GM18507 (cell line): ENCODE measurements at regions not wholly inside any gene's neighbourhood (a gene's known extent, or its start where the extent isn't known, plus 50 kb on each side); places are given as distances from the start of the nearest gene placed in this dataset.
A peak's percentile ranks its signal among the peaks of the same experiment; 100 is the strongest.
"Not testable (repeated sequence)": the region's sequence is repeated elsewhere in the genome, so short reads cannot be mapped to it uniquely, and the experiment has no call there.

Source experiments
- DNase-seq: peaks from one replicate; pipeline ENCODE4 v3.0.0; 2011; ENCODE audit warnings: low read depth; ENCODE audit not compliant: insufficient read length; ENCODE audit errors: extremely low spot score
- FAIRE-seq: peaks from 2 replicates; lab custom pipeline; 2011; peaks lifted over from hg19 to GRCh38; lab: Jason Lieb, UNC

DNA sequence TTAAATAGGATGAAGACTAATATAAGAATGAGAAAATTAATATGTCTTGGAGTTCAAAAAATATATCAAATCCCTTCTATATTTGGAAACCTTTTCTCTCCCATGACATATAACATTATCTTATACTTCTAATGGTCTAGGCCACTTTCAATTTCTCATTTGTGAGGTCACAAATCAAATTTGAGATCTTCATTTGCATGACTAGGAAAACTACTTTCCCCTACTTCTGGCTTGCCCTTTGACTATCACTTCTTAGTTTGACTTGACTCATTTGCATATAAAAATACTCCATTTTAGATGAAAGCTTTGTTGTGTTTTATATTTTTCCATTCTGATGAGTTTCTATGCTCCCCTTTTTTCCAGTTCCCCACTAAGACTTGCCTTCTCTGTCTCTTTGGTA lies 598.6 kb upstream of the TBL1XR1 start:
- FAIRE-seq, result no peak
- DNase-seq, result no peak

DNA sequence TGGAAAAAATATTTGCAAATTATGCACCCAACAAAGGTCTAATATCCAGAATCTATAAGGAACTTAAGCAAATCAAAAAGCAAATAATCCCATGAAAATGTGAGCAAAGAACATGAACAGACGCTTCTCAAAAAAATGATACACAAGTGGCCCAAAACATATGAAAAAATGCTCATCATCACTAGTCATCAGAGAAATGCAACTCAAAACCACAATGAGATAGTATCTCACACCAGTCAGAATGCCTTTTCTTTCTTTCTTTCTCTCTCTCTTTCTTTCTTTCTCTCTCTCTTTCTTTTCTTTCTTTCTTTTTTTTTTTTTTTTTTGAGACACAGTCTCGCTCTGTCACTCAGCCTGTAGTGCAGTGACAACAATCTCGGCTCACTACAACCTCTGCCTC lies 602.9 kb upstream of the TBL1XR1 start:
- FAIRE-seq, DNase-seq: not testable (repeated sequence)

DNA sequence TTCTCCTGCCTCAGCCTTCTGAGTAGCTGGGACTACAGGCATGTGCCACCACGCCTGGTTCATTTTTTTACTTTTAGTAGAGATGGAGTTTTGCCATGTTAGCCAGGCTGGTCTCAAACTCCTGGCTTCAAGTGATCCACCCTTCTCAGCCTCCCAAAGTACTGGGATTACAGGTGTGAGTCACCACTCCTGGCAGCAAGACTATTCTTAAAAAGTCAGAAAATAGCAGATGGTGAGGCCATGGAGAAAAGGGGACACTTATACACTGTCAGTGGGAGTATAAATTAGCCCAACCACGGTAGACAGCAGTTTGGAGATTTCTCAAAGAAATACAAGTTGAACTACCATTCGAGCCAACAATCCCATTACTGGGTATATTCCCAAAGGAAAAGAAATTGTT lies 603.3 kb upstream of the TBL1XR1 start:
- DNase-seq, result no peak
- FAIRE-seq, result no peak

DNA sequence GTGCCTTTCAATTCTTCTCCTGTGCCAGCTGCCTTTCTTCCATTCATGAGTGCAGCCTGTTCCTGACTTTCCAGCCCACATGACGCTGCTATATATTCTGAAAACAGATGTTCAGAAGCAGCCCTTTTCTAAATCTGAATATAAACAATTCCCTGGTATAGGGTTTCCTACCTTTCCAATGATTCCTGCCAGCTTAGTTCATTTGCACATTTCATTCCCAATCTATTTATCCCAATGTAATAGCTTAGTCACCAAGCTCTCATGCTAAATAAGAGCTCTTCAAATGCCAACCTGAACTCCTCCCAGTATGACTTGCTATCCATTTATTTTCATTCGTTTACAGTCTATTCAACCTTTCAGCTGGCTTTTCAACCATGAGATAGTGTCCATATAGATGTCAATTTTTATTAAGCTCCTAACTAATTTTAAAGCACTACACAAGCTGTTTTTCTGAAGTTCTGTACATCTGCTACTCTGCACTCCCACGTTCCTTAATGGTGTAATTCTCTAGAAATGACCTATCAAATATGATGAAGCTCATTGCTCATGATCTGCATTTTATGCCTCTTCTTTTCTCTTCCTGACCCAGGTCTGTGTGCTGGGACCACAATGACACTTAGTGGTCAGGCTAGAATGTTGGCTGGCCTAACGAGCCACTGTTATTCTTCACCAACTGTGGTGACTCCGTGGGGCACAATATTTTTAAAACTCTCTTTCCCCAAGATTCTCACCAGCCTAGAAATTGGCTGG lies 605.0 kb upstream of the TBL1XR1 start:
- DNase-seq (no peak), FAIRE-seq (no peak)

DNA sequence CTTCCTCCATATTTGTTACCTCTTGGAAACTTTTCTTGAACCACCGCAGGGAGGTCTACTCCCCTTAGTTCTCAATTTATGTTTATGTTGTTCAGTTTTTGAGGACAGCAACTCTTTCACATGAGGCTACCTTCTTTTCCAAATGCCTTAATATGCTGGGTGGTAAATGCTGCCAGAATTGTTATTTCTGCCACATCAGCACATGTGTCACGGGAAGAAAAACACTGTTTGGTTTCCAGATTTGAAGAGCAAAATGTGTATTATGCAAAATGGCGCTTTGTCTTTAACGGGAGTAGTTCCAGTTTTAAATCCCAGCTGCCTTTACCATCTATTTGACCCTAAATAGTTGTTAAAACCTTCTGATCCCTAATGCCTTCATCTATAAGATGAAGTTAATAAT lies 606.2 kb upstream of the TBL1XR1 start:
- FAIRE-seq (no peak), DNase-seq (no peak)

DNA sequence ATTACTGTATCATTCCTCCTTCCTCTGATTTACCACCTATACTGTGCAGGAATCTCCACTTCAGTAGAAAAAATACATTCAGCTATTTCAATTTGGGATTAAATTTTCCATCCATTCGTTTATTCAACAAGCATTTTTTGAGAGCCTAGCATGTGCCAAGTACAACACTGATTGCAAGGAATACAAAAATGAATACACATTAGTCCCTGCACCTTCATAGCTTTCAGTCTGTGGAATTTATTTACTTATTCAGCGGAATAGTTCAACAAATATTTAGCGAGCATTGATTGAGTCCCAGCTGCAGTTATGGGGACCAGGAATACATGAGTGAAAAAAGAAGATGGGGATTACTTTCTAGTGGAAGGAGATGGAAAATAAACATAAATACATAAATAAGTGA lies 606.8 kb upstream of the TBL1XR1 start:
- DNase-seq, result no peak
- FAIRE-seq, result no peak

DNA sequence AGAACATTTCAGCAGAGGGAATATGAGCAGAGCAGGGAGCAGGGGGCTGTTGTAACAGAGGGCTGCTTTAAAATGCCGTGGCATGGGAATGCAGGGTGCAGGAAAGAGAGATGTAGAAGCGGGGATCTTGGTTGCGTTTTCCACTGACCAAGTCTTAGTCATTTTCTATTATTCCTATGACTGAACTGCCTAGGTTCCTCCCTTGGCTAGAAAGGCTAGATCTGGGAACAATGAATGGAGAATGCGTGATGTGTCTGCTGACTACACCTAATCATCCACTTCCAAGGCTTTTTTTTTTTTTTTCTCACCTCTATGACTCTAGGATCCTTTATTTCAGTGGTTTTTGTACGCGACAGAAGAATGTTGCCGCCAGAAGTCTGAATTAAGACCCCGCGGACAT lies 607.4 kb upstream of the TBL1XR1 start:
- DNase-seq (no peak), FAIRE-seq (no peak)

DNA sequence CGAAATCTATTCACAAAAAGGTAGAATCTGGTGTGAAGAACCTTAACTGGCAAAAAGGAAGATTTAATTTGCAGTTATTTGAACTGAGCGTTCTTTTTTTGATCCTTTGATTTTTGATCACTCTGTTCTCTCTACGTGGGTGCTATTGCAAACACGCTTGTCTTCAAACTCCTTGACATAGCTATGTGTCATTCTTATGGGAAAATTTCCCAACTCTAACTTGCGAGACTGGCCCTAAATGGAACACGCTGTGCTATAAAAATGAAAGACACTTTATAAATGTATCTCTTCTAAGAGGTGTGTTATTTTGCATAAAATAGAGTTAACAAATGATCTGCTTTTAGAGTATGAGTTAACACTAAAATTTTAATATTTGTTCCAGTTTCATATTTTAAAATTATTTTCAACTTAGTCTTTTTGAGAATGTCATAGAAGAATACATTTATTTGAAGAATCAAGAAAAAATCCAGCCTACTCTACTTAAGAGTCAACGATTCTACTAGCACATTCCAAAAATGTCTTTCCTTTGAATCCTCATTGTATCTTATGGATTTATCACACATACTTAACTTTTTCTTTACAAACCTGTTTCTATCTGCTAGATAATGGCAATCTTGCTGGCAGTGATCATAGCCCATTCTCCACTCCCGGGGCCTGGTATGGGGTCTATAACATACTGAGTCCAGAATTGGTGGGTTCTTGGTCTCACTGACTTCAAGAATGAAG lies 610.0 kb upstream of the TBL1XR1 start:
- FAIRE-seq (no peak), DNase-seq (no peak)

DNA sequence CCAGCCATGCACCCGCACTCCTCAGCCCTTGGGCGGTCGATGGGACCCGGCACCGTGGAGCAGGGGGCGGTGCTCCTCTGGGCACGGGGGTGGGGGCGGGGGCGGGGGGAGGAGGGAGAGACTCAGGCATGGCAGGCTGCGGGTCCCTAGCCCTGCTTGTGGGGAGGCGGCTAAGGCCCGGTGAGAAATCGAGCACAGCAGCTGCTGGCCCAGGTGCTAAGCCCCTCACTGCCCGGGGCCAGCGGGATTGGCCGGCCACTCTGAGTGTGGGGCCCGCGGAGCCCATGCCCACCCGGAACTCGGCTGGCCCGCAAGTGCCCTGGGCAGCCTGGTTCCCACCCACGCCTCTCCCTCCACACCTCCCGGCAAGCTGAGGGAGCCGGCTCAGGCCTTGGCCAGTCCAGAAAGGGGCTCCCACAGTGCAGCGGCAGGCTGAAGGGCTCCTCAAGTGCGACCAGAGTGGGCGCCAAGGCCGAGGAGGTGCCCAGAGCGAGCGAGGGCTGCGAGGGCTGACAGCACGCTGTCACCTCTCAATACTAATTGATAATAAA lies 611.7 kb upstream of the TBL1XR1 start:
- not testable (repeated sequence) for FAIRE-seq, DNase-seq

DNA sequence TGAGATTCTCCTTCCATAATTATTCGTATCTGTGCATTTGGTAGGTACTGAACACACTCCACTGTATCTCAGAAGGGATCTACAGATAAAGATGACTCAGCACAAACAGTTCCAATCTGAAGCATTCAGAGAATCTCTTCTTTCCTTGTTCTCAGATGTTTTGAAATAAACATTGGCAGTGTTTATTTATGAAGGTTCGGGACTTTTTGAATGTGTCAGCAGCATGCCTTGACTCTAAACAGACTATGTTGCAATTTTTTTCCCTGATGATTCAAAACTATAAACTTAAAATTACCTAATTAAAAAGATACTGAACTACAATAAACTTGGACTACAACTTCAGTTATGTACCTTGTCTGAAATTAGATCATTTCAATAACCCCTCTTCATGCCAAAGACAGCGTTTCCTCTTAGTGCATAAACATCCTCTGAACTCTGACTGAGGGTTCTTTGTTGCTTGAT lies 612.9 kb upstream of the TBL1XR1 start:
- DNase-seq (no peak), FAIRE-seq (no peak)

DNA sequence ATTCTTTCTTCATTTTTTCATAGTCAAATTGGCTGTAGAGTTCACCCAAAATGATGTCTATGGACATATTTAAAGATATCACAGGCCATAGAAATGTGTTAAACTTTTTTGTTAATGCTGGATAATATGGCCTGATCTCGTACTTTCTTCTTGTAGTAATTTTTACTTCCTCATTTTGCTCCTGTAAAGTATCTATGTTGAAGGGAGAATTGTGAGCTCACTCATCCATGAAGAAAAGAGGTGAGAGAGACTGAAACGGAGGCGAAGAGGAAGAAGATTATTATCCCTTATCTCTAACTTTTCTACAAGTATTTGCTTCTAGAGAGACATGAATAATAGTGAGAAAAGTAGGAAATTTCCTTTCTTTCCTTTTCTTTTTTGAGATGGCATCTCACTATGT lies 613.8 kb upstream of the TBL1XR1 start:
- FAIRE-seq (peak; percentile 39), DNase-seq (no peak)

DNA sequence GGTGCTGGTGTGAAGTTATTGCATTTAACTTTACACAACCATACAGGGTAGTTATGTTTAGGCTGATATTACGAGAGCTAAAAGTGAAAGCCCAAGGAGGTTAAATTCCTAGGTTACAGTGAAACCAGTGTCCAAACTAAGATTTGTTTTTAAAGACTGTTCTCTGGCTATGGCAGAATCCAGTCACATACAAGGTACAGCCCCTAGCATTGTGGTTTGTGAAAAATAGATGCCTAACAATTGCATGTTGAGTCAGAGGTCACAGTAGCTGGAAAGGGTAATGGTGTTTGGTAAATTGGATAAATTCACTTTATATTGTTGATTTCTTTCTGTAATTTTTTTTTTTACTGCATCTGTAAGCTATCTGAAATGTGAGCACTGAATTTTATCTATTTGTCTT lies 614.6 kb upstream of the TBL1XR1 start:
- FAIRE-seq (no peak), DNase-seq (no peak)

DNA sequence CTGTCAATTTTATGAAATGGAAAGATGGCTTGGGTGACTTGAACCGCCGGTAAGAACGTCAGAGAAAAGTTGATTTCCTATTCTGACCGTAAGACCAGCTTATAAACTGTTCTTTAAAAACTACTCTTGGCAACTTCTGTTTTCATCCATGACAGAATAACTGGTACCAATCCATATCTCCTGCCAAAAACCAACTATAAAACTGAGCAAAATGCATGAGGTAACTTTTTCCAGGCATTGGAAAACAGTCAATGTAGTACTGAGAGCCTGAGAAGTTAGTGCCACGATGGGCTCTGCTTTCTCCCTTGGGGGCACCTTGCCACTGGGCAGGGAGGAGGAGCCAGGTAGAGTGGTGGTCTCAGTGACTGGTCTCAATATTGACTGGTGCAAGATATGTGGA lies 615.2 kb upstream of the TBL1XR1 start:
- FAIRE-seq, result no peak
- DNase-seq, result no peak

DNA sequence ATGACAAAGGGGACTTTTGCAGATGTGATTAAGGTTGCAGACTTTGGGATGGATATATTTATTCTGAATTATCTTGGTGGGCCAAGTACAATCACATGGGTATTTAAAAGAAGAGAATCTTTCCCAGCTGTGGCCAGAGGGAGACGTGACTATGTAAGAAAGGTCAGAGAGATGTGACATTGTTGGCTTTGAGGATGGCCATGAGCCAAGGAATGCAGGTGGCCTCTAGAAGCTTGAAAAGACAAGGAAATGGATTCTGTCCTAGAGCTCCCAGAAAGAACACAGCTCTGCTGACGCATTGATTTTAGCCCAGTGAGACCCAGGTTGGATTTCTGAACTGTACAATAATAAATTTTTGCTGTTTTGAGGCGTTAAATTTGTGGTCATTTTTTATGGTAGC lies 616.0 kb upstream of the TBL1XR1 start:
- no peak for DNase-seq
- FAIRE-seq, result no peak

DNA sequence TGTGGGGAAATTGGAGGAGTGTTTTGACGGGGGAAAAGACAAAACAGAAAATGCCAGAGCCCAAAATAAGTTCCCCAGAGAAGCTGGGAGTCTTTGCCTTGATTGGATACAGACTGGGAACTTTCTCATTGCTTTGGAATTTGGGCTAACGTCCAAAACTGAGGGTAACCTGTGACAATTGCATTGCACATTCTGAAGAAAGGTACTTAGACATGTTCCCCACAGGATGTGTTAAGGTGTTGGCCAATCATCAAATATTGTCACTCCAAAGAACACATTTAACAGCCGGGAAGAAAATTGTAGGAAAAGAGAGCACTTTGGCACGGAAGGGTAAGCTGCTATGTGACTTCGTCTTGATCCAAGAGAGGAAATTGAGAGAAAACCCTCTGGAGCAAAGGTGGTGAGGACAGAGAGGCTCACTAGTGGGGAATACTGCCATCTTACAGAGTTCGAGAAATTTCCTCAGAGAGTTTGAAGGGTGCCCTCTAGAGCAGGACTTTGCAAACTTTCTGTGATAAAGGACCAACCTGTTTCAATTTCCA lies 619.5 kb upstream of the TBL1XR1 start:
- DNase-seq, result no peak
- no peak for FAIRE-seq

DNA sequence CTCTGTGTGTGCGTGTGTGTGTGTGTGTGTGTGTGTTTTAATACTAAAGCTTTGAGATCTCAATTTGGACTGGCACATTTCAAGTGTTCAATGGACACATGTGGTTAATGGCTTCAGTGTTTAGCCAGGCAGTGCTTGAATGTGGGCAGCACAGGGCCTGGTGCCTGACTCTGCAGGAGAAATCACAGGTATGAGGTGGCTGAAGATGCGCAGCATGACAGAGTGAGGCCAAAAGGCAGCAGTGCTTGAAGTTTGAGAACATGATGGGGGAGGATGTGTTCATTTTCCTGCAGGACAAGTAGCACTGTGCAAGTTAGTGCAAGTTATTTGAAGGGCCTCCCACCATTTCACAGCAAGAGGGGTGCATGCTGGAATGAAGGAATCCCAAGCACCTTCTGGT lies 620.5 kb upstream of the TBL1XR1 start:
- no peak for DNase-seq
- no peak for FAIRE-seq

DNA sequence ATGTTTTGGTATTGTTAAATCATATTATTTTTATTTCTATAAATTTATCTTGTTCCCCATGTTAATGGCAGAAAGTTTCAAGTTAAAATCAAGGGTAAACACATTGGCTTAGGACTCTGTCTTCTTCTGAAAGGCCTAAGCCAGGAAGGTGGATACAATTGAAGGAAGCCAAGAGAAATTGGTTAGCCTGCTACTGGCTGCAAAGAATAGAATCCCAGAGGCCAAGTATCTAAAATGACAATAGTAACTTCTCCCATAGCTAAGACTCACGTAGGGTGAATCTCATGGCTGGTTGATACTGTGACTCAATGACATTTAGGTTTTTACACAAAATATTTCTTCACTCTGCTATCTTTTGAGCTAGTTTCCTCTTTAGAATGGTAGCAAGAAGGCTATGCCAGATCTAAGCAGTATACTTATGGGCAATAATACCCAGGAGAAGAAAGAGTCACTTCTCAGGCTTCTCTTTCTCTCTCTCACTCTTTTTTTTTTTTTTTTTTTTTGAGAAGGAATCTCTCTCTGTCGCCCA lies 621.5 kb upstream of the TBL1XR1 start:
- DNase-seq, result no peak
- no peak for FAIRE-seq

DNA sequence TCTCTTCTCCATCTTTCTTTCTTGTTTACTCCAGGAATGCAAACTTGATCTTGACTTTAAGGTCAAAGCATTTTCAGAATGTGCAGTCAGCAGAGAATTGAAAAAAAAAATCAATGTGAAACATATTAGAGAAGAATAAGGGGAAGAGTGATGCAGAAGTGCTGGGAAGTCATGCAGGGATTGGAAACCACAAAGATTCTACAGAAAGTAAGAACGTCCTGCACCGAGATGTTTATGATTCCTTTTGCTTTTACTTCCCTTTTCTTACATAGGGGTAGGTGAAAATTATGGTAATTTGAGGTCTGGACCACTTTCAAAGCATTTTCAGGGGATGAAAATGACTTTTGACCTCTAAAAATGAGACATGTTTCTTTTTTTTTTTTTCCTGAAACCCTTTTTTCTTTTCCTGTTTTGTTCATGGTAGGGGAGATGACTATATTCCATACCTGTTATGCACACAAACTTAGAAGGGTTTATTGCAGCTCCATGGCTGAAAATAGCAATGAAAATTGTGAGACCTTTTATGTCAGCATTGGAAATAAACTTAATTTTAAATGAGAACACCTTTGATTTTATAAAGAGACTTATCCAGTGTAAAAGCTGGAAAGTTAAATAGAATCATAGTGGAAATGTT lies 623.5 kb upstream of the TBL1XR1 start:
- FAIRE-seq (no peak), DNase-seq (no peak)

DNA sequence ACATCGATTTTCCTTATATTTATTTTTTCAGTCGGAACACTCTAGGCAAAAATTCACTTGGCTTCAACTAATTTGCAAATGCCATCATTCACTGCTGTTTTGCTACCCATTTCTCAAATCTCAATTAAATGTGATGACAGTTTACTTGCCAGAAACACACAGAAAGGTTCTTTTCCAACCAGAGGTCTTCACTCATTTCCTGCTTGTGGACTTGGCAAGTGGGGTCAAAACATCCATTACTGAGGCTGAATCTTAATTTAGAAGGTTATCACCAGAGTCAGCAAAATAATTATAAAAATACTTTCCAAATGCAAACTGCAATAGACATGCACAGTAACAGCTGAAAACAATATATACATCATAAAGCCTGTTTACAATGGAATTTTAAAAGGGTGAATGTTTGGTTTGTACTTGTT lies 625.4 kb upstream of the TBL1XR1 start:
- FAIRE-seq, result no peak
- no peak for DNase-seq

DNA sequence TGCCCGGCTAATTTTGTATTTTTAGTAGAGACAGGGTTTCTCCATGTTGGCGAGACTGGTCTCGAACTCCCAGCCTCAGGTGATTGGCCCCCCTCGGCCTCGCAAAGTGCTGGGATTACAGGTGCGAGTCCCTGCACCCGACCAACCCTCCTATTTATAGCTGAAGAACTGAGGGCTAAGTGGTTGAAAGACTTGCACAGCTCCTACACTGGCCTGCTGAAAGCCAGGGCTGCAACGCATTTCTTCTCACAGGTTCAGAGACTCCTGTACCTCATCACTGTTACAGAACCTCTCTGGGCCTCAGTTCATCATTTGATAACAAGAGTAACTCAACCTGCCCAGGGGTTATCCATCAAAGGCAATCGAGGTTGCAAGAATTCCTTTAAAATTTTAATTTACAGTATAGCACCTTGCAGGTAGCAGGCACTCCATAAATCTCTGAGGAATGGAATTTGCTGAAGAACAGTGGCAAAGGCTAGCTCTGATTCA lies 626.5 kb upstream of the TBL1XR1 start:
- DNase-seq, result no peak
- FAIRE-seq, result no peak
